ENCODE measurements at regions not wholly inside any gene's neighbourhood (a gene's known extent, or its start where the extent isn't known, plus 50 kb on each side); places are given as distances from the start of the nearest gene placed in this dataset.

DNA sequence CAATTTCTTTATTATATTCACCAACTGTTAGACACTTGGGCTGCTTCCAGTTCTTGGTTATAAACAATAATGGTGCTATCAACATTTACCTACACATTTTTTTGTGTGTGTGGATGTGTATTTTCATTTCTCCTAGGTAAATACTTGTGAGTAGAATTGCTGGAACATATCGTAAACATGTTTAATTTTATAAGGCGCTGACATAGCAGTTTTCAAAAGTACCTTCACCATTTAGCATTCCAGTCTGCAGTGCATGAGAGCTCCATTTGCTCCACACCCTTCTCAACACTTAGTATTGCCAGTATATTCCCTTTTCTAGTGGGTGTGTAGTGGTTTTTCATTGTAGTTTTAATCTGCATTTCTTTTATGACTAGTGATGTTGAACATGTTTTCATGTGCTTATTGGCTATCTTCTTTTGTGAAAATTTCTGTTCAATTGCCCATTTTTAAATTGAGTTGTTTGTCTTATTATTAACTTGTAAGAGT, 59.6 kb upstream of the FAM204A start:
- TF ChIP-seq ZNF277 (CRISPR knock-in tag; IDR thresholded peaks at IDR 0.05; ENCODE audit: borderline replicate concordance) (no peak), CTCF (IDR thresholded peaks at IDR 0.05 in 2 of 3, conservative IDR thresholded peaks at IDR 0.05 in 1 of 3; ENCODE audit: insufficient read depth in 2 of 3, low read depth in 1 of 3, low read length in 3 of 3) (no peak), RCOR1 (IDR thresholded peaks at IDR 0.05; ENCODE audit: borderline replicate concordance in 1 of 2, low read depth in 2 of 2, low read length in 2 of 2) (no peak), SP1 (CRISPR knock-in tag; IDR thresholded peaks at IDR 0.05) (no peak)

Measured in K562 (cell line).